ENCODE measurements at regions not wholly inside any gene's neighbourhood (a gene's known extent, or its start where the extent isn't known, plus 50 kb on each side); places are given as distances from the start of the nearest gene placed in this dataset.

GRCh38 chr9:86557063-86557766 is 203.0 kb upstream of the TUT7 start:
- no peak for DNase-seq

- DNase-seq: no peak
Observed at GRCh38 chr9:86555661-86556060, 201.5 kb upstream of the TUT7 start.

- DNase-seq: no peak
Observed at GRCh38 chr9:86550401-86550800, 196.2 kb upstream of the TUT7 start.

GRCh38 chr9:86549920-86550319 is 195.7 kb upstream of the TUT7 start:
- no peak for DNase-seq

- no peak for DNase-seq
Observed at GRCh38 chr9:86549401-86549811, 195.2 kb upstream of the TUT7 start.

- no peak for DNase-seq
Observed at GRCh38 chr9:86548220-86548619, 194.0 kb upstream of the TUT7 start.

GRCh38 chr9:86547571-86547970 is 193.4 kb upstream of the TUT7 start:
- no peak for DNase-seq

- DNase-seq: no peak
Observed at GRCh38 chr9:86546712-86547111, 192.5 kb upstream of the TUT7 start.

- no peak for DNase-seq
Observed at GRCh38 chr9:86545090-86545489, 190.9 kb upstream of the TUT7 start.

- no peak for DNase-seq
Observed at GRCh38 chr9:86541014-86541570, 186.9 kb upstream of the TUT7 start.

GRCh38 chr9:86535406-86535915 is 181.3 kb upstream of the TUT7 start:
- no peak for DNase-seq

GRCh38 chr9:86534572-86535258 is 180.5 kb upstream of the TUT7 start:
- no peak for DNase-seq

GRCh38 chr9:86531971-86532640 is 177.9 kb upstream of the TUT7 start:
- no peak for DNase-seq

GRCh38 chr9:86531273-86531970 is 177.2 kb upstream of the TUT7 start:
- no peak for DNase-seq

GRCh38 chr9:86529496-86530275 is 175.5 kb upstream of the TUT7 start:
- no peak for DNase-seq

GRCh38 chr9:86526021-86526420 is 171.8 kb upstream of the TUT7 start:
- DNase-seq: no peak

- DNase-seq: no peak
Observed at GRCh38 chr9:86525182-86525581, 171.0 kb upstream of the TUT7 start.

GRCh38 chr9:86521977-86522376 is 167.8 kb upstream of the TUT7 start:
- no peak for DNase-seq

GRCh38 chr9:86521322-86521721 is 167.1 kb upstream of the TUT7 start:
- no peak for DNase-seq

GRCh38 chr9:86519066-86519615 is 164.9 kb upstream of the TUT7 start:
- no peak for DNase-seq

- DNase-seq: no peak
Observed at GRCh38 chr9:86517475-86517874, 163.3 kb upstream of the TUT7 start.

- no peak for DNase-seq
Observed at GRCh38 chr9:86516564-86516963, 162.4 kb upstream of the TUT7 start.

Data from midbrain (tissue), 1 donor.